ENCODE measurements at regions not wholly inside any gene's neighbourhood (a gene's known extent, or its start where the extent isn't known, plus 50 kb on each side); places are given as distances from the start of the nearest gene placed in this dataset.

DNA sequence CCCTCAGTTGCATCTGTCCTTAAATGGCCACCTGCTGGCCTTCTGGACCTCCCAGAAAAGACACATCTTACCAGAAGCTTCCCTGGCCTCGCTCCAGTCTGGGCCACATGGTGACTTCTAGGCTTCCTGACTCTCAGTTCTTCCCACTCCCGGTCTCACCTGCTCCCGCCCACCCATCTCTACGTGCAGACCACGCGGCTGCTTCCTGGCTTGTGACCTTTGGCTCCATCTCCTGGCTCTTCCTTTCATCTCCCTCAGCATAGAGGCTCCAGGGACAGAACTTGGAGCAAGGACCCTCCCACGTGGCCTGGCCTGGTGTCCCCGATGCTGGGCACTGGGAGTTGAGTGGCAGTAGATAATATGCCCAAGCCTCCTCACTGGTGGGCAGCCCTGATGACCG lies 124.9 kb upstream of the IRF2BP2 start (continued):
- TF ChIP-seq, protein P1, sequence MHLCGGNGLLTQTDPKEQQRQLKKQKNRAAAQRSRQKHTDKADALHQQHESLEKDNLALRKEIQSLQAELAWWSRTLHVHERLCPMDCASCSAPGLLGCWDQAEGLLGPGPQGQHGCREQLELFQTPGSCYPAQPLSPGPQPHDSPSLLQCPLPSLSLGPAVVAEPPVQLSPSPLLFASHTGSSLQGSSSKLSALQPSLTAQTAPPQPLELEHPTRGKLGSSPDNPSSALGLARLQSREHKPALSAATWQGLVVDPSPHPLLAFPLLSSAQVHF (CRISPR knock-in tag; IDR thresholded peaks at IDR 0.05), result peak; percentile 90; the same call in 1 of the 2 replicates
- TF ChIP-seq ZNF558 (CRISPR knock-in tag; IDR thresholded peaks at IDR 0.05; ENCODE audit: borderline replicate concordance) (no peak; the same call in 1 of the 2 replicates), ZNF720 (CRISPR knock-in tag; IDR thresholded peaks at IDR 0.05) (no peak), CC2D1A (CRISPR knock-in tag; IDR thresholded peaks at IDR 0.05) (no peak), ZNF383 (CRISPR knock-in tag; IDR thresholded peaks at IDR 0.05; ENCODE audit: borderline replicate concordance) (0 out of 2 replicates have a peak, but pooled peaks have one; percentile 70), KAT2B (IDR thresholded peaks at IDR 0.05; ENCODE audit: borderline replicate concordance, low read depth, low read length) (no peak), ZNF44 (CRISPR knock-in tag; IDR thresholded peaks at IDR 0.05) (no peak), ZFP62 (CRISPR knock-in tag; IDR thresholded peaks at IDR 0.05) (no peak), ZC3H4 (CRISPR knock-in tag; IDR thresholded peaks at IDR 0.05; ENCODE audit: borderline replicate concordance) (no peak), ZSCAN20 (CRISPR knock-in tag; IDR thresholded peaks at IDR 0.05; ENCODE audit: borderline replicate concordance) (peak; percentile 90), ZNF207 (IDR thresholded peaks at IDR 0.05; ENCODE audit: borderline replicate concordance) (no peak), ZNF550 (CRISPR knock-in tag; IDR thresholded peaks at IDR 0.05; ENCODE audit: borderline replicate concordance) (0 out of 2 replicates have a peak, but pooled peaks have one; percentile 66), FOSL1 (CRISPR knock-in tag; IDR thresholded peaks at IDR 0.05; ENCODE audit: borderline replicate concordance) (no peak), ZNF143 (CRISPR knock-in tag; IDR thresholded peaks at IDR 0.05) (peak; percentile 67; the same call in 1 of the 2 replicates), ZNF468 (CRISPR knock-in tag; IDR thresholded peaks at IDR 0.05) (no peak), RBFOX2 (IDR thresholded peaks at IDR 0.05; ENCODE audit: low read depth, low read length) (no peak), ZBTB7A (CRISPR knock-in tag; IDR thresholded peaks at IDR 0.05) (peak; percentile 92), SMAD9 (CRISPR knock-in tag; IDR thresholded peaks at IDR 0.05) (no peak), TBX2 (CRISPR knock-in tag; IDR thresholded peaks at IDR 0.05; ENCODE audit: borderline replicate concordance) (peak; percentile 66)
- TF ChIP-seq, protein P2, sequence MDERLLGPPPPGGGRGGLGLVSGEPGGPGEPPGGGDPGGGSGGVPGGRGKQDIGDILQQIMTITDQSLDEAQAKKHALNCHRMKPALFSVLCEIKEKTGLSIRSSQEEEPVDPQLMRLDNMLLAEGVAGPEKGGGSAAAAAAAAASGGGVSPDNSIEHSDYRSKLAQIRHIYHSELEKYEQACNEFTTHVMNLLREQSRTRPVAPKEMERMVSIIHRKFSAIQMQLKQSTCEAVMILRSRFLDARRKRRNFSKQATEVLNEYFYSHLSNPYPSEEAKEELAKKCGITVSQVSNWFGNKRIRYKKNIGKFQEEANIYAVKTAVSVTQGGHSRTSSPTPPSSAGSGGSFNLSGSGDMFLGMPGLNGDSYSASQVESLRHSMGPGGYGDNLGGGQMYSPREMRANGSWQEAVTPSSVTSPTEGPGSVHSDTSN (CRISPR knock-in tag; IDR thresholded peaks at IDR 0.05), result no peak
- TF ChIP-seq, protein P3, sequence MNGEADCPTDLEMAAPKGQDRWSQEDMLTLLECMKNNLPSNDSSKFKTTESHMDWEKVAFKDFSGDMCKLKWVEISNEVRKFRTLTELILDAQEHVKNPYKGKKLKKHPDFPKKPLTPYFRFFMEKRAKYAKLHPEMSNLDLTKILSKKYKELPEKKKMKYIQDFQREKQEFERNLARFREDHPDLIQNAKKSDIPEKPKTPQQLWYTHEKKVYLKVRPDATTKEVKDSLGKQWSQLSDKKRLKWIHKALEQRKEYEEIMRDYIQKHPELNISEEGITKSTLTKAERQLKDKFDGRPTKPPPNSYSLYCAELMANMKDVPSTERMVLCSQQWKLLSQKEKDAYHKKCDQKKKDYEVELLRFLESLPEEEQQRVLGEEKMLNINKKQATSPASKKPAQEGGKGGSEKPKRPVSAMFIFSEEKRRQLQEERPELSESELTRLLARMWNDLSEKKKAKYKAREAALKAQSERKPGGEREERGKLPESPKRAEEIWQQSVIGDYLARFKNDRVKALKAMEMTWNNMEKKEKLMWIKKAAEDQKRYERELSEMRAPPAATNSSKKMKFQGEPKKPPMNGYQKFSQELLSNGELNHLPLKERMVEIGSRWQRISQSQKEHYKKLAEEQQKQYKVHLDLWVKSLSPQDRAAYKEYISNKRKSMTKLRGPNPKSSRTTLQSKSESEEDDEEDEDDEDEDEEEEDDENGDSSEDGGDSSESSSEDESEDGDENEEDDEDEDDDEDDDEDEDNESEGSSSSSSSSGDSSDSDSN (CRISPR knock-in tag; IDR thresholded peaks at IDR 0.05), result peak; percentile 47; the same call in 1 of the 2 replicates
- TF ChIP-seq, protein P4, sequence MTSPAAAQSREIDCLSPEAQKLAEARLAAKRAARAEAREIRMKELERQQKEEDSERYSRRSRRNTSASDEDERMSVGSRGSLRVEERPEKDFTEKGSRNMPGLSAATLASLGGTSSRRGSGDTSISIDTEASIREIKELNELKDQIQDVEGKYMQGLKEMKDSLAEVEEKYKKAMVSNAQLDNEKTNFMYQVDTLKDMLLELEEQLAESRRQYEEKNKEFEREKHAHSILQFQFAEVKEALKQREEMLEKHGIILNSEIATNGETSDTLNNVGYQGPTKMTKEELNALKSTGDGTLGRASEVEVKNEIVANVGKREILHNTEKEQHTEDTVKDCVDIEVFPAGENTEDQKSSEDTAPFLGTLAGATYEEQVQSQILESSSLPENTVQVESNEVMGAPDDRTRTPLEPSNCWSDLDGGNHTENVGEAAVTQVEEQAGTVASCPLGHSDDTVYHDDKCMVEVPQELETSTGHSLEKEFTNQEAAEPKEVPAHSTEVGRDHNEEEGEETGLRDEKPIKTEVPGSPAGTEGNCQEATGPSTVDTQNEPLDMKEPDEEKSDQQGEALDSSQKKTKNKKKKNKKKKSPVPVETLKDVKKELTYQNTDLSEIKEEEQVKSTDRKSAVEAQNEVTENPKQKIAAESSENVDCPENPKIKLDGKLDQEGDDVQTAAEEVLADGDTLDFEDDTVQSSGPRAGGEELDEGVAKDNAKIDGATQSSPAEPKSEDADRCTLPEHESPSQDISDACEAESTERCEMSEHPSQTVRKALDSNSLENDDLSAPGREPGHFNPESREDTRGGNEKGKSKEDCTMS (CRISPR knock-in tag; conservative IDR thresholded peaks at IDR 0.05), result no peak
